ENCODE measurements at regions not wholly inside any gene's neighbourhood (a gene's known extent, or its start where the extent isn't known, plus 50 kb on each side); places are given as distances from the start of the nearest gene placed in this dataset.

DNA sequence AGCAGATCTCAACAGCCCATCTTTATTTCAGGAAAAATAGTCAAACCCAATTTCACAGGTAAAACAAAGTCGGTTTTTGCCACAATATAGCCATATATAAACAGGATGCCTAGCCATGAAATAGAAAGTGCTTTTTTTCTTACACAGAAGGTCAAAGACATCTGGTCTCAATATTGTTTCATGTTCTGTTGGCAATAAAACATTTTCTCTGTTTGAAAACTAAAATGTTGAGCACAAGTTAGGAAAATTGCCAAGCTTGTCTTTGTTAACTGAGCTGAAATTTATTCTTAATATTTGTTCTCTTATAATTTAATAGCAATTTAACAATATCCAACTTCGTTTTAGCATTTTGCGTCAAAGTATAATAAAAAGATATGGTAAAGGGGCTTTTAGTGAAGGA, 673.4 kb downstream of the DTWD2 start:
- Mint-ChIP-seq H3K9me3 (ENCODE audit: low read depth, unreplicated experiment) (peaks cover 6% of the 10 kb centered on the region), H3K36me3 (ENCODE audit: insufficient read depth, unreplicated experiment) (no peaks in the 10 kb centered on the region), H3K27me3 (ENCODE audit: unreplicated experiment) (no peaks in the 10 kb centered on the region), H3K27ac (ENCODE audit: unreplicated experiment) (no peak overlapping the region), H3K4me3 (ENCODE audit: low read depth, unreplicated experiment) (no peak overlapping the region), H3K4me1 (ENCODE audit: low read depth, unreplicated experiment) (no peaks in the 10 kb centered on the region)
- CTCF ChIA-PET = no interaction called here
- TF ChIP-seq, protein P1, sequence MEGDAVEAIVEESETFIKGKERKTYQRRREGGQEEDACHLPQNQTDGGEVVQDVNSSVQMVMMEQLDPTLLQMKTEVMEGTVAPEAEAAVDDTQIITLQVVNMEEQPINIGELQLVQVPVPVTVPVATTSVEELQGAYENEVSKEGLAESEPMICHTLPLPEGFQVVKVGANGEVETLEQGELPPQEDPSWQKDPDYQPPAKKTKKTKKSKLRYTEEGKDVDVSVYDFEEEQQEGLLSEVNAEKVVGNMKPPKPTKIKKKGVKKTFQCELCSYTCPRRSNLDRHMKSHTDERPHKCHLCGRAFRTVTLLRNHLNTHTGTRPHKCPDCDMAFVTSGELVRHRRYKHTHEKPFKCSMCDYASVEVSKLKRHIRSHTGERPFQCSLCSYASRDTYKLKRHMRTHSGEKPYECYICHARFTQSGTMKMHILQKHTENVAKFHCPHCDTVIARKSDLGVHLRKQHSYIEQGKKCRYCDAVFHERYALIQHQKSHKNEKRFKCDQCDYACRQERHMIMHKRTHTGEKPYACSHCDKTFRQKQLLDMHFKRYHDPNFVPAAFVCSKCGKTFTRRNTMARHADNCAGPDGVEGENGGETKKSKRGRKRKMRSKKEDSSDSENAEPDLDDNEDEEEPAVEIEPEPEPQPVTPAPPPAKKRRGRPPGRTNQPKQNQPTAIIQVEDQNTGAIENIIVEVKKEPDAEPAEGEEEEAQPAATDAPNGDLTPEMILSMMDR (IDR thresholded peaks at IDR 0.05; ENCODE audit: unreplicated experiment) = no peak
- intact Hi-C loops (cut with micrococcal nuclease; ENCODE audit: unreplicated experiment) = no loop called here
- DNase-seq = no peak
- BruUV-seq (replicated peaks) = no TSS peak

DNA sequence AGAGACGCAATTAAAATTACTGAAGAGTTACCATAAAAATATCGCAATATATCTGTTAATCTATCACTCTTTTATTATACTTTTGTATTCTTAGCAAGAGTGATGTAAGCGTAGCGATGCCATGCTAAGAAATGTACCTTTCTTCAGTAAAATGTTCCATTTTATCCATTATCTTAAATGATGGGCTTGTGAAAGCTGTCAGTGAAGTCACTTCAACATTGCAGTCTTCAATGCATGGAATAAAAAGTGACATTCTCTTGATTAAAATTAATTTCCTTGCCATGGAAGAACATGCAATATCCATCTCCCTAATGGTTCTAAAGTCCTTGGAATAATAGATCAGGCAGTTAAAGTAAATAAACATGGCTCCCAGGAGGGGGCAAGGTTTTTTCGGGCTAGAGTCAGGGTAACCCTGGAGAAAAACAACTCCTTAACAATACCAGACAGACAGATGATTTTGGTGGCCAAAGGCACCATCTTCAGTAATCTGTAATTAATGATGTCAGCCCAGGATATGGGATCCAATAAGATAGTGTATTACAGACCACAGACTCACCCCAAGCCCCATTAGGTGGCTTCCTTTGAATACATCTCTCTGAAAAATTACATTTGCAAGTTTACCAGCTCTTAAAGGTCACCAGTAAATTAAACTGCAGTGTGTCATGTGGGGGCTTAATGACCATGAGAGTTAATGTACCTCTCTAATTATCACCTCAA, 677.1 kb downstream of the DTWD2 start:
- BruUV-seq (replicated peaks) = no TSS peak
- CTCF ChIA-PET = no interaction called here
- Mint-ChIP-seq H3K9me3 (ENCODE audit: low read depth, unreplicated experiment) (peaks cover 9% of the 10 kb centered on the region), H3K27ac (ENCODE audit: unreplicated experiment) (no peak overlapping the region), H3K4me3 (ENCODE audit: low read depth, unreplicated experiment) (no peak overlapping the region), H3K36me3 (ENCODE audit: insufficient read depth, unreplicated experiment) (no peaks in the 10 kb centered on the region), H3K27me3 (ENCODE audit: unreplicated experiment) (no peaks in the 10 kb centered on the region), H3K4me1 (ENCODE audit: low read depth, unreplicated experiment) (no peaks in the 10 kb centered on the region)
- intact Hi-C loops (cut with micrococcal nuclease; ENCODE audit: unreplicated experiment) = no loop called here
- TF ChIP-seq, protein P1 (IDR thresholded peaks at IDR 0.05; ENCODE audit: unreplicated experiment) = no peak
- no peak for DNase-seq

DNA sequence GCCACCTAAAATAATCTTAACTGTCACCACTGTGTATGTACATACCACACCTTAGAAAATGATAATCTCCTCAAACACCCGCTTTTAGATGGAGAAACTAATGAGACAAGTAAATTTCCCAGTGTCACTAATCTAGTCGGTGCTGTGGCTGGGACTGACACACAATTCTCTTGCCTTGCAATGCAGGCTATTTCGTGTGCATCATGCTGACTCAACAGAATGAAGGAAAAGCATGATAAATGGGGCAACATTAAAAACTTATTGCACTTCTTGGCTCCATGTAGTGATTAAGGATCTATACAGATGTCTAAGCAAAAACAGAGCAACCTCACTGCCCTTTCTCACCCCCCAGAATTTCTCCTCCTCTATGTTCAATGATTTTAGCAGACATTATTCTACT, 677.9 kb downstream of the DTWD2 start:
- Mint-ChIP-seq H3K4me3 (ENCODE audit: low read depth, unreplicated experiment) (no peak overlapping the region), H3K27me3 (ENCODE audit: unreplicated experiment) (no peaks in the 10 kb centered on the region), H3K9me3 (ENCODE audit: low read depth, unreplicated experiment) (peaks cover 15% of the 10 kb centered on the region), H3K36me3 (ENCODE audit: insufficient read depth, unreplicated experiment) (no peaks in the 10 kb centered on the region), H3K27ac (ENCODE audit: unreplicated experiment) (no peak overlapping the region), H3K4me1 (ENCODE audit: low read depth, unreplicated experiment) (no peaks in the 10 kb centered on the region)
- DNase-seq = no peak
- intact Hi-C loops (cut with micrococcal nuclease; ENCODE audit: unreplicated experiment) = no loop called here
- no TSS peak for BruUV-seq (replicated peaks)
- CTCF ChIA-PET = no interaction called here
- TF ChIP-seq, protein P1 (IDR thresholded peaks at IDR 0.05; ENCODE audit: unreplicated experiment) = no peak

DNA sequence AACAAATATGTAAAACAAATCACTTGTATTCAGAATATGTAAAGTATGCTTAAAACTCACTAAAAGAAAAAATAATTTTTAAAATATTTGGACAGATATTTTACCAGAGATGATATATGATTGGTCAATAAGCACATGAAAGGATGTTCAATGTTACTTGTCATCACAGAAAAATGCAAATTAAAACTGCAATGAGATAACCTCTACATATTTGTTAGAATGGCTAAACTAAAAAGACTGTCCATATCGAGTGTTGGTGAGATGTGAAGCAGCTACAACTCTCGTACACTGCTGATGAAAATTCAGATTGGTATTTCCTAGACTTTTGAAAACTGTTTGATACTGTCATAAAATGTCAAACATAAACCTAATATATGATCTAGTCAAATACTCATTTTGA, 685.1 kb downstream of the DTWD2 start:
- DNase-seq = no peak
- Mint-ChIP-seq H3K27me3 (ENCODE audit: unreplicated experiment) (no peaks in the 10 kb centered on the region), H3K9me3 (ENCODE audit: low read depth, unreplicated experiment) (peaks cover 21% of the 10 kb centered on the region), H3K4me1 (ENCODE audit: low read depth, unreplicated experiment) (no peaks in the 10 kb centered on the region), H3K4me3 (ENCODE audit: low read depth, unreplicated experiment) (no peak overlapping the region), H3K36me3 (ENCODE audit: insufficient read depth, unreplicated experiment) (no peaks in the 10 kb centered on the region), H3K27ac (ENCODE audit: unreplicated experiment) (no peak overlapping the region)
- BruUV-seq (replicated peaks) = no TSS peak
- intact Hi-C loops (cut with micrococcal nuclease; ENCODE audit: unreplicated experiment) = no loop called here
- TF ChIP-seq, protein P1 (IDR thresholded peaks at IDR 0.05; ENCODE audit: unreplicated experiment) = no peak
- CTCF ChIA-PET = no interaction called here
